ENCODE measurements at regions not wholly inside any gene's neighbourhood (a gene's known extent, or its start where the extent isn't known, plus 50 kb on each side); places are given as distances from the start of the nearest gene placed in this dataset.

DNA sequence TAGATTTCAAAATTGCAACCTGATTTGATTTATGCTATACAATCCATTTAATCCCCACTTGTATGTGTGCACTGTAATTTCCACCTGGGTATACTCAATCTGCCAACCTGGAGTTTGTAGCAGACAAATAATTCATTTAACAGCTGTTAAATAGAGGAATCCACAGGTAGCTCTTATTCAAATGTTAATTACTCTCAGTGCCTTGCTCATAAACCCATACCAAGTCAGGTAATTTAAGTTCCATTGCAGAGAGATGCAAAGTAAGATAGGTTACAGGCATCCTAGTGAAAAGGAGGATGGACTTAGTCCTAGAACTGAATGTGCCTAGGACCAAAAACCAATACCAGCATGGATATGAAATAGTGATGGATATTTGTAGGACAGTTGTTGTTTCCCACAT lies 674.2 kb downstream of the TBL1XR1 start:
- no peak for DNase-seq

DNA sequence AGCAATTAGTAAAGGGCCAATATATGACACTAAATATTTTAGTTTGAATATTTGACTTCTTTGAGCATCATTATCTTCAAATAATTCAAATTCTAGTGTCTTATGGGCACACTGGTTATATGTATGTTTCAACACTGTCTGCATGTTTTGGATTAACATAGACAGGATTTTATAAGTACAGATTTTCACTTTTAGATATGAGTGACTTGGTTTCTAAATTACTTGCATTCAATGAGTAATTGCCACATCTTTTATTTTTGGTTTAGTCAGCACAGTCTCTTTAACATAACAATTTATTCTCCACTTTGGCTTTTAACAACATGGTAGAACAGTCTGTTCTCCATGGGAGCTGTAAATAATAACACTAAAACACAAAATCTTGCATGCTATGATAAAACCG lies 674.8 kb downstream of the TBL1XR1 start:
- DNase-seq = no peak

DNA sequence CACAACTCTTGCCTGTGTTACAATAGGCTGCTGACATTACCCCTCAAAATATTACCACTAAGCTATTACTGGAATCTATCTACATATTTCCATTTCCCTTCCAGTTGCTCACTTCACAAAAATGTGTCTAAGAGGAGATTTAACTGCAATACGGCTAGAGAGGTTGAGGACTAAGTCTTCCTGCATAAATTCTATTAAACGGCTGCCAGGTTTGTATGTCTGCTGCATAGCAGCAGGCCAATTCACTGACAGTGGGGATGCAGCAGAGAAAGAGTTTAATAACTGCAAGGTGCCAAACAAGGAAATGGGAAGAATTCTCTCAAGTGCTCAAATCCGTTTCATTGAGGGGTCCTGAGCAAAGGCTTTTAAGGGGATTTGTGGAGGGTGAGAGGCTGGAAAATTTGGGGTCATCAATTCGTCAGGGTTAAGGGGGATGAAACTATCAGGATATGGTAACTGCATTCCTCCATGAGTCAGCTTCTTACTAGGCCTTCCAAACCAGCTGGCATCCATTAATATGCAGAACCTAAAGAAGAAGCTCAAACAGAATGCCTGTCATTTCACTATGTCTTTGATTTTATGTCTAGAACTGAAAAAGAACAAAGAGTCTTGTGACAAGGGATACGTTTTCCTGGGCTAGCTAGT lies 675.6 kb downstream of the TBL1XR1 start:
- no peak for DNase-seq

DNA sequence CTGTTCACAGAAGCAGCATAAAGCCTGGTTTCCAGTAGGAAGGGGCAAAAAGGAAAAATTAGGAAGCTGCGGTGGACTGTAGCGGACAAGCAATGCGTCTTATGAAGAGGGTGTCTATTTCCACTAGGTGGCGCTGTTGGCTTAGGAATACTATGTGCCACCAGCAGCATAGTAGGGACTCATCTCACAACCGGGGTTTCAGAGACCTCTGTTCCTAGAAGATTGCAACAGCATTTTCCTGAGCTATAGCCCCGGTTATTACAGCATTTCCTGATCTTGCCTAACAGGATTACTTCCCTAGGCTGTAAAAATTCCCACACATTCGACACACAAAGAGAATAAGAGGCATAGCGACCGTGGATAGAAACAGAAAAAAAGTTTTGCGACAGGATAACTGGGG lies 683.0 kb downstream of the TBL1XR1 start:
- DNase-seq = peak; percentile 27

DNA sequence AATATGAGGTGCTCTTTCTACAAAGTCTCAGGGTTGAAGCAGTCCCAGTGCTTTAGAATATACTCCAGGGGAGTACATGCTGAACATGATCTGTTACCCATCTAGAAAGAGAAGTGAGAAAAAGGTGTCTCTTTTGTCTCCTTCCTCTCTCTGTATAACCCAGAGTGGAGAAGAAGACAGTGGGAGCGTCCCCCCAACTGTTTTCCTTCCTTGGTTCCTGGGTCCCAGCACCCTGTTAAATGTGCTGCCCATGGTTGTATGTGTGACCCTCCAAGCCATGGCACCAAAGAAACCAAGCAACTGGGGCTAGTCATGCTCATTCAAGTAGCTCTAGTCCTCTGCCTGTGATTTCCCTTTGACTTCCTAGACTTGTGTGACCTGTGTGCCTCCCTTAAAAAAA lies 683.7 kb downstream of the TBL1XR1 start:
- peak; percentile 14 for DNase-seq

GRCh38 chr3:176512037-176512436 lies 685.2 kb downstream of the TBL1XR1 start:
- no peak for DNase-seq

GRCh38 chr3:176510097-176510496 lies 687.2 kb downstream of the TBL1XR1 start:
- DNase-seq = no peak

GRCh38 chr3:176505878-176506621 lies 691.2 kb downstream of the TBL1XR1 start:
- no peak for DNase-seq

DNA sequence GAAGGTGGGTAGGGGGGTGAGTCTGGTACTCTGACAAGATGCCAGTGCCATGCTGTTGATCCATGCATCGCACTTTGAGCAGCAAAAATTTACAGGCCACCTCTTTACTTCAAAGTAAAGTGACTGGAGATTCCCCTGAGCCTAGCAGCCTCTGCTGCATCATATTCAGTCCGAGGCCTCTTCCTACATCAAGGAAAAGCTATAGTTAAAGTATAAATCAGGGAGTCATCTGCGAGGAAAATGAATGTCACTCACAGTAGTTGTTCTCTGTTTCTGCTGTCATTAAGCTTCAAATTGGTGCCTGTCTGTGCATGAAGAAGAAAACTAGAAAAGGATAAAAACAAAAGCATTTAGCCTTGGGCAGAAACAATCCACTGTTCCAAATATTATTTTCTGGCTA lies 706.2 kb downstream of the TBL1XR1 start:
- no peak for DNase-seq

GRCh38 chr3:176490357-176490756 lies 706.9 kb downstream of the TBL1XR1 start:
- DNase-seq = no peak

- no peak for DNase-seq
Measured at GRCh38 chr3:176479248-176479647, 718.0 kb downstream of the TBL1XR1 start.

GRCh38 chr3:176469694-176470205 lies 727.5 kb downstream of the TBL1XR1 start:
- no peak for DNase-seq

DNA sequence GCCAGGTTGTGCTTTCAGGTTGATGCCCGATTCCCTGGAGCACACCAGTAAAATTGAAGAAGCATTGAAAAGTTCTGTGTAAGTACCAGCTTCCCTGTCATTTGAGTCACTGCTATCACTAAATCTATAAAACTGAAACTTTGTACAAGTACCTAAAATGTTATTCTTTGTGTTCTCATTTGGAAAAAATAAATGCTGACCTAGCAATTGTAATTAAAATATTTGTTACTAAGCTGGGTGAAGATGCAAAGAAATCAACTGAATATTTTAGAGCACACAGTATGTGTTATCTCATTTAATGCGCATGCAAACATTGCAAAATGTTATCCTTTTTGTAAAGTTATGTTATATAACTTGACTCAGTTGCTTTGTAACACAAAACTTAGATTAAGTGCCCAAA lies 733.7 kb downstream of the TBL1XR1 start:
- DNase-seq = no peak

DNA sequence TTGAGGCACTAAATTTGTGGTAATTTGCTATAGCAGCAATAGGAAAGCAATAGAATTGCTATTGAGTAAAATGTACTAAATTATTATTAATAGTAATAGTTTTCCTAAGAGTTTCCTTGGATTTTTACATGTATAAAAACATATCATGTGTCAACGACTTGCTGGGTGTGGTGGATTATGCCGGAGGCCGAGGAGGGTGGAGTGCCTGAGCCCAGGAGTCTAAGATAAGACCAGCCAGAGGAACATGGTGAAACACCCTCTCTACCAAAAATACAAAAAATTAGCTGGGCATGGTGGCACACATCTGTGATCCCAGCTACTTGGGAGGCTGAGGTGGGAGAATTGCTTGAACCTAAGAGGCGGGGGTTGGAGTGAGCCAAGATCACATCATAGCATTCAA lies 749.9 kb downstream of the TBL1XR1 start:
- no peak for DNase-seq

- no peak for DNase-seq
Measured at GRCh38 chr3:176442326-176442725, 755.0 kb downstream of the TBL1XR1 start.

- DNase-seq = no peak
Measured at GRCh38 chr3:176439729-176440128, 757.6 kb downstream of the TBL1XR1 start.

- DNase-seq = no peak
Measured at GRCh38 chr3:176431991-176432390, 765.3 kb downstream of the TBL1XR1 start.

DNA sequence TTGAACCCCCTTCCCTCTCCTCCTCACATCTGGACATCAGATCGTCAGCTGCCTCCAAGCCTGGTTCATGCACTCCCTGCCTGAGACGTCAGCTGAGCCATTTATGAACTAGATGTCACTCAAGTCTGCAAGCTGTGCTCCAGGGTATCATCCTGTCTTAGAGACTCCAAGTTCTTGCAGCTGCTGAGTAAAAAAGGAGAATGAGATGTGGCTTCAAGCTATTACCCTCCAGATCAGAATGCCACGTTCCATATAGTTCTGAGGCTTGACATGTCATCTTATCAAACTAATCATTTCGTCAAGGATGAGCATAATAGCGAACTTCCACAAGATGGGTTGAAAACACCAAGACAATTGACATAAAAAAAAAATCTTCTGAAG lies 766.3 kb downstream of the TBL1XR1 start:
- no peak for DNase-seq

- DNase-seq = no peak
Measured at GRCh38 chr3:176430244-176431037, 766.8 kb downstream of the TBL1XR1 start.

DNA sequence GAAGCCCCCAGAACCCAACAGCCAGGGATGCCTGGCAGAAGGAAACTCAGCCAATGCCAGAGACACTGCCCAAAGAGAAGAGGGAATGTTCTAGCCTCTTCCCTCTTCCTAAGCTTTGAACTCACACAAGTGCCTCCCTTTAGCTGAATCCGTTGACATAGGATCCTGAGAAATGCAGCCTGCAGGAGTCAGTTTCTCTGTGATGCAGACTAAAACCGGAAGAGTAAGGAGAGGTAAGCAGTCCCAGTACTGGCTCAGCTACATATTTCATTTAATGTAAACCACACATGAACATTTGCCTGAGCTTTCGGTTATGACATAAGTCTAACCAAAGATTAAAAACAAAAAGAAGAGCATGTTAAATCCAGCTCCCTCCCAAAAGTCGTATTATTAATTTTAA lies 768.7 kb downstream of the TBL1XR1 start:
- DNase-seq = no peak

DNA sequence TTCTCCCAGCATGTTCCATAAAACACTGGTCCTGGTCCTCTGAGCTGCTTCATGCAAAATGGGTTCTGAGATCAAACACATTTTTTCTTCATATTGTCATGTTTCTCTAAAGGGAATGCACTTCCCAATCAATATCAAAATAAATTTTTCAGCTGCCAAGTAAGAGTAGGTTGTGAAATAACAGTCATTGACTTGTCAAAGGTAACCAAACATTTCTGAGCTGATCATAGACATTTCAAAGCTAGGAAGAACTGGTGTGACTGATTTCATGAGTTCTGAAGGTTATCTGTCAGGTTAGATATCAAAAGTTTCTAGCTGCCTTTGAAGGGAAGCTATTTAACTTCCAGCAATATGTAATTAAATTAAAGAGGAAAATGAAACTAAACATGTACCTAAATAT lies 770.9 kb downstream of the TBL1XR1 start:
- no peak for DNase-seq

- no peak for DNase-seq
Measured at GRCh38 chr3:176416870-176417269, 780.4 kb downstream of the TBL1XR1 start.

DNA sequence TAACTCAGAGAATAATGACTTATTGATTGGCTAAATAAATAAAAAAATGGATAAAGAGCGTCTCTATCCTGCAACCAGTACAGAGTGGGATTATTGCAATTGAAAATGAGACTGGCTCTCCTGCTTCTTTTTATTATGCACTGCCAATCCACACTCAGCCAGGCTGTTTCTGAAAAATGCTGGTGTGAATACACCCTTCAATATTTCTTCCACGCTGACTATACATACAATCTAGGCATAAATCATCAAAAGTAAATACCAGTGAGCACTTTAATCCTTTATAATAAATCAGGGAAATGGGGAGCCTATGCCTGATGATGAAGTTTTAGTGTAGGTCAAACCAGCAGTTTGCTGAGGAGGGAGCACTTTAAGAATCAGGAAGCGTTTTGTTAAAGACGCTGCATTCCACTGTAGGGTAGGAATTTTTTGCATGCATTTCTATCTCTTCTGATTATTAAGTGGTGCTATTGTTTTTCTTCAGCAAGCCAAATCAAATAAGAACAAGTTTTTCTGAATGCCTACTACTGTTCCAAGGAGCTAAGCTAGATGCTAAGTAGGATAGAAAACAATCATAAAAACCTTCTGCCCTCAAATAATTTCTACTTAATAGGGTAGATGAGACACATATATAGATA lies 781.5 kb downstream of the TBL1XR1 start:
- no peak for DNase-seq

Measured in stimulated activated CD4-positive, alpha-beta T cell treated with anti-CD3 and anti-CD28 coated beads, Interleukin-15, amount 100 ng/mL, for 24 hours (primary cell).